HepG2 (cell line): ENCODE measurements at regions not wholly inside any gene's neighbourhood (a gene's known extent, or its start where the extent isn't known, plus 50 kb on each side); places are given as distances from the start of the nearest gene placed in this dataset.

Experiments
- ATAC-seq: fragments of 200-7000 bp; cut with Tn5 transposase; 3 replicates; pipeline ENCODE4 v1.9.1; 2020; ENCODE audit warnings: mild to moderate bottlenecking, moderate library complexity
- BruUV-seq: library from RNA; stranded (reverse); fragments of 400-500 nt; replicated peaks from 2 replicates; lab custom pipeline; 2021; lab: Mats Ljungman, UMichigan
- CTCF ChIA-PET: fragments of 300-600 bp; formaldehyde crosslinking; extraction: SDS; loops from one replicate; lab custom pipeline; 2021; ENCODE audit warnings: low total read pairs, inconsistent platforms, low intra/inter-chr PET ratio; lab: Yijun Ruan, JAX
- POLR2A ChIA-PET: fragments of 350-600 bp; sonication (Branson Sonifier 250); formaldehyde crosslinking; loops from one replicate; lab custom pipeline; 2020; ENCODE audit warnings: antibody characterized with exemption, inconsistent platforms; lab: Yijun Ruan, JAX
- DNase-seq: peaks from one replicate; pipeline ENCODE4 v3.0.0-alpha.2; 2015; ENCODE audit warnings: low spot score
- FAIRE-seq: peaks from 3 replicates; lab custom pipeline; 2011; peaks lifted over from hg19 to GRCh38; lab: Jason Lieb, UNC
- H2AFZ ChIP-seq: one replicate; pipeline ENCODE4 v1.6.1; 2011; ENCODE audit warnings: low read length, inconsistent platforms
- H3K27ac ChIP-seq: fragments of 300-600 bp; 3 replicates; pipeline ENCODE4 v1.8.0; 2011; ENCODE audit warnings: mixed run types, mild to moderate bottlenecking, mixed read lengths, low read length, inconsistent platforms; ENCODE audit not compliant: insufficient read depth; ENCODE audit errors: extremely low read length
- H3K27me3 ChIP-seq, 2 experiments: fragments of 200-600 bp in 1 of 2; 2 replicates in 1 of 2; 3 replicates in 1 of 2; pipeline versions ENCODE4 v1.6.0 to v1.8.0; 2011; ENCODE audit warnings: low read length in 2 of 2, mild to moderate bottlenecking in 2 of 2, moderate library complexity in 2 of 2, inconsistent platforms in 1 of 2; ENCODE audit not compliant: insufficient read depth in 2 of 2, control insufficient read depth in 1 of 2
- H3K36me3 ChIP-seq, 2 experiments: fragments of 200-600 bp in 1 of 2; replicated peaks in 1 of 2; 2 replicates in 1 of 2; 3 replicates in 1 of 2; pipeline versions ENCODE4 v1.5.1 to v1.8.0; 2011; ENCODE audit warnings: low read length in 2 of 2, inconsistent platforms in 1 of 2; ENCODE audit not compliant: insufficient read depth in 2 of 2, control insufficient read depth in 1 of 2
- H3K4me1 ChIP-seq: 2 replicates; pipeline ENCODE4 v1.5.1; 2012; ENCODE audit warnings: low read length, inconsistent platforms; ENCODE audit not compliant: insufficient read depth
- H3K4me2 ChIP-seq: 2 replicates; pipeline ENCODE4 v1.6.0; 2011; ENCODE audit warnings: low read depth, low read length, inconsistent platforms
- H3K4me3 ChIP-seq, 3 experiments: fragments of 200-600 bp in 1 of 3; sonication (generic), shearing (Covaris generic) in 1 of 3; replicated peaks in 1 of 3; 2 replicates each; pipeline ENCODE4 v1.5.1; 2011 to 2016; ENCODE audit warnings: low read length in 3 of 3, inconsistent platforms in 2 of 3, low read depth in 2 of 3, mild to moderate bottlenecking in 2 of 3, control low read depth in 1 of 3, mixed read lengths in 1 of 3; ENCODE audit not compliant: insufficient read depth in 1 of 3
- H3K79me2 ChIP-seq: one replicate; pipeline ENCODE4 v1.6.1; 2011; ENCODE audit warnings: low read length, inconsistent platforms; ENCODE audit not compliant: insufficient read depth
- H3K9ac ChIP-seq: 2 replicates; pipeline ENCODE4 v1.6.0; 2011; ENCODE audit warnings: mild to moderate bottlenecking, low read depth, low read length, inconsistent platforms; ENCODE audit not compliant: insufficient read depth
- H3K9me3 ChIP-seq: 2 replicates; pipeline ENCODE4 v1.5.1; 2012; ENCODE audit warnings: mild to moderate bottlenecking, low read length
- H4K20me1 ChIP-seq: 2 replicates; pipeline ENCODE4 v1.6.0; 2011; ENCODE audit warnings: inconsistent platforms, mild to moderate bottlenecking, low read length, moderate library complexity; ENCODE audit not compliant: insufficient read depth
- DR1 ChIP-seq: sonication (generic); formaldehyde crosslinking; IDR thresholded peaks from 2 replicates; pipeline ENCODE4 v1.8.0; 2021; ENCODE audit warnings: mild to moderate bottlenecking, missing genetic modification reagents, inconsistent platforms
- MEIS2 ChIP-seq: sonication (generic); formaldehyde crosslinking; IDR thresholded peaks from 2 replicates; pipeline ENCODE4 v1.9.0; 2021; ENCODE audit warnings: mild to moderate bottlenecking, missing genetic modification reagents
- PBX2 ChIP-seq: IDR thresholded peaks from 2 replicates; pipeline ENCODE4 v1.6.1; 2016; ENCODE audit warnings: control low read depth
- PCBP2 ChIP-seq: fragments of 200-400 bp; formaldehyde crosslinking; optimal IDR thresholded peaks from 2 replicates; pipeline ENCODE3; 2018; ENCODE audit warnings: low read length, low read depth; ENCODE audit not compliant: poor library complexity, severe bottlenecking
- POLR2G ChIP-seq: fragments of 200-400 bp; formaldehyde crosslinking; IDR thresholded peaks from 2 replicates; pipeline ENCODE4 v1.6.1; 2018; ENCODE audit warnings: mild to moderate bottlenecking, low read depth, low read length, moderate library complexity
- RORA ChIP-seq: sonication (generic); formaldehyde crosslinking; IDR thresholded peaks from 2 replicates; pipeline ENCODE4 v1.5.0; 2020; ENCODE audit warnings: mild to moderate bottlenecking, missing genetic modification reagents, moderate library complexity
- ZBTB3 ChIP-seq: sonication (generic); formaldehyde crosslinking; IDR thresholded peaks from 2 replicates; pipeline ENCODE4 v1.4.0; 2020; ENCODE audit warnings: low read depth, mild to moderate bottlenecking, moderate library complexity, missing genetic modification reagents, borderline replicate concordance
- ZBTB7B ChIP-seq: sonication (generic); formaldehyde crosslinking; IDR thresholded peaks from 2 replicates; pipeline ENCODE4 v1.4.0; 2020; ENCODE audit warnings: missing genetic modification reagents
- ZNF224 ChIP-seq: sonication (generic); formaldehyde crosslinking; IDR thresholded peaks from 2 replicates; pipeline ENCODE4 v1.5.0; 2020; ENCODE audit warnings: mild to moderate bottlenecking, missing genetic modification reagents
- ZNF33A ChIP-seq: sonication (generic); formaldehyde crosslinking; IDR thresholded peaks from 2 replicates; pipeline ENCODE4 v1.5.1; 2020; ENCODE audit warnings: missing genetic modification reagents, mild to moderate bottlenecking, moderate library complexity, borderline replicate concordance
- ZNF382 ChIP-seq: sonication (generic); formaldehyde crosslinking; IDR thresholded peaks from 2 replicates; pipeline ENCODE4 v1.5.0; 2020; ENCODE audit warnings: missing genetic modification reagents, mild to moderate bottlenecking, borderline replicate concordance
- ZNF451 ChIP-seq: sonication (generic); formaldehyde crosslinking; IDR thresholded peaks from 2 replicates; pipeline ENCODE4 v1.5.0; 2020; ENCODE audit warnings: mild to moderate bottlenecking, missing genetic modification reagents
- ZNF646 ChIP-seq: sonication (generic); formaldehyde crosslinking; IDR thresholded peaks from 2 replicates; pipeline ENCODE4 v1.9.0; 2021; ENCODE audit warnings: mild to moderate bottlenecking, missing genetic modification reagents
- ZNF720 ChIP-seq: sonication (generic); formaldehyde crosslinking; IDR thresholded peaks from 2 replicates; pipeline ENCODE4 v1.4.0; 2020; ENCODE audit warnings: missing genetic modification reagents
- in situ Hi-C: cut with HindIII; loops from 2 replicates; pipeline ENCODE4 v1.10.0; 2017; ENCODE audit warnings: low pct_unique_long_range_greater_than_20kb; ENCODE audit not compliant: extremely low pct_ligation_motif_present
- intact Hi-C: fragments of 100-400 bp; cut with micrococcal nuclease; formaldehyde crosslinking; loops from one replicate; pipeline ENCODE4 v1.10.0; 2022; ENCODE audit not compliant: unreplicated experiment
- TF ChIP-seq, protein P1 (sequence below): sonication (generic); formaldehyde crosslinking; IDR thresholded peaks from 2 replicates; pipeline ENCODE4 v1.5.1; 2020; ENCODE audit warnings: missing genetic modification reagents, mild to moderate bottlenecking, borderline replicate concordance

DNA sequence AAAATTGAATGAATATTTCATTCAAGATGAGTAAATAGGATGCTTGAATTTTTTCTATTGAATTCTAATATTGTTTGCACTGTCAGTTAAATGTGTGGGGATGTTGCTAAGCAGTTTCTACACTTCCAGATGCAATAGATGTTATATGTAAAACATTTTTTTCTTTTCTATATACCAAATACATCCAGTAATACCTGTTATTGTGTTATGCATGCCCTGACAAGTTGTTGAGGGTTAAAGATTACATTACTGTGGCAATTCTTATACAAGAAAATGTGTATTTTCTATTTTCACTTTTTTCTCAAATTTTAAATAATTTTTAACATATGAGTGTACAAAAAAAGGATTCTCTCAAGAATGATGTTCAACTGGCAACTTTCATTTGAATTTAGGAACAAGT, 713.9 kb downstream of the GATA3 start:
- no TSS peak for BruUV-seq
- H3K27ac ChIP-seq = no peak overlapping the region
- H3K4me3 ChIP-seq = no peak overlapping the region
- H3K9ac ChIP-seq = no peak overlapping the region
- H4K20me1 ChIP-seq = no peaks in the 10 kb centered on the region
- no peaks in the 10 kb centered on the region for H3K4me1 ChIP-seq
- no peak overlapping the region for H3K4me2 ChIP-seq
- no peaks in the 10 kb centered on the region; the same call in 1 of the 2 replicates for H3K9me3 ChIP-seq
- in situ Hi-C loops (no loop called here), intact Hi-C loops (no loop called here)
- H3K36me3 ChIP-seq = no peaks in the 10 kb centered on the region
- POLR2A ChIA-PET = no interaction called here
- CTCF ChIA-PET = no interaction called here
- DNase-seq (no peak), FAIRE-seq (no peak), ATAC-seq (no peak)
- H3K79me2 ChIP-seq = no peaks in the 10 kb centered on the region
- H3K27me3 ChIP-seq = no peaks in the 10 kb centered on the region; a peak in 1 of 5 replicates
- no peak overlapping the region for H2AFZ ChIP-seq
- TF ChIP-seq ZNF720 (no peak), ZNF451 (no peak), ZNF224 (CRISPR knock-in tag) (no peak), POLR2G (no peak), RORA (CRISPR knock-in tag) (no peak), ZBTB3 (no peak), ZBTB7B (CRISPR knock-in tag) (no peak), PCBP2 (no peak), ZNF382 (CRISPR knock-in tag) (no peak), ZNF33A (CRISPR knock-in tag) (no peak), PBX2 (CRISPR knock-in tag) (no peak), ZNF646 (no peak), DR1 (no peak), MEIS2 (no peak)
- TF ChIP-seq, protein P1, sequence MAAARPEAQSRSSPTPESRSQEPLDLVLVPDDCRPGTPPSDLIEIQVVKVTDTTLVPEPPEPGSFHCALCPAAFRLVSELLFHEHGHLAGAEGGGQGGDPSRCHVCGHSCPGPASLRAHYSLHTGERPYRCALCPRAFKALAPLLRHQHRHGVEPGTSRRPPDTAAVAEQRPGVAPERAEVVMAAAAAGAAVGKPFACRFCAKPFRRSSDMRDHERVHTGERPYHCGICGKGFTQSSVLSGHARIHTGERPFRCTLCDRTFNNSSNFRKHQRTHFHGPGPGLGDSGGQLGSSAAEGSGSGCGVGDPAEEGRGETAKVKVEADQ (CRISPR knock-in tag) = no peak
